NCI-H146 (cell line): ENCODE measurements at regions not wholly inside any gene's neighbourhood (a gene's known extent, or its start where the extent isn't known, plus 50 kb on each side); places are given as distances from the start of the nearest gene placed in this dataset.

ENCODE experiments used
- DNase-seq: peaks from one replicate; lab custom pipeline; 2025; lab: John Stamatoyannopoulos, UW

DNA sequence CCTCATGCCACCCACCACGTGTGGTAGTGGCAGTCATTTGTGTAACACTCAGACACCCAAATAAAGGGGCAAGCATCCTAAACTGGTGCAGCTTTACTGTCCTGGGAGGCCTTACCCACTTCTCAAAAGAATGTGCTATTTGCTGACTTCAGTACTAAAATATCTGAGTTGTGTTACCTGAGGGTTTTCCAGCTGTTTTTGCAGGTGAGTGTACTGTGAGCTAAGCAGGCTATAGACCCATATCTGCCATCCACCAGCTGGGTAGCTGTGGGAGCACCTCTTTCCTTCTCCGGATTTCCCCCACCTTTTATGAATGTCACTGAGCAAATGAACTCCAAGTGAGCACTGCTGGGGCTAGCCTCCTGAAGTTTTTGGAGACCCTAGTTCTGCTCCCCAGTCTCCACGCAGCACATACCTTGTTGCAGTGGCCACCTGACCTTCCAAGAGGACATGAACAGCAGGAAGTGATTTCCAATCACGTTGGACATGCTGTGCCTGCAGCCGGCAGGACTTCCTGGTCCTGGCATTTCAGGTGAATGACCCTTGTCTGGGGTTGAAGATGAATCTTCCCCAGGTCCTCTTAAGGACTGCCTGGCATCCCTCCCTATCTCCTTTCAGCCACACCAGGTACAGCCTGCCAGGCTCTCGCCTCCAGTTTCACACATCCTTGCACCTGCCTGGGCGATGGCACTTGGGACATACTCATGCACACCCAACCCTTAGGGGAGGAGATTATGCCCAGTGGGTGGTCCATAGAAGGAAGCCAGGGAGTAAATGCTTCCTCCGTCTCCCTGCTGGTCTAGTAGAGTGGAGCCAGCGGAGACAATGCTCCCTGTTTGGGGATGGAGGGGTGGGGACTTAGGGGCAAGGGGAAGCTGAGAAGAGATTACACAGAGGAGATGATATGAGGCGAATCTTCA lies 109.5 kb upstream of the SPATA13 start:
- DNase-seq, result peak; percentile 83

DNA sequence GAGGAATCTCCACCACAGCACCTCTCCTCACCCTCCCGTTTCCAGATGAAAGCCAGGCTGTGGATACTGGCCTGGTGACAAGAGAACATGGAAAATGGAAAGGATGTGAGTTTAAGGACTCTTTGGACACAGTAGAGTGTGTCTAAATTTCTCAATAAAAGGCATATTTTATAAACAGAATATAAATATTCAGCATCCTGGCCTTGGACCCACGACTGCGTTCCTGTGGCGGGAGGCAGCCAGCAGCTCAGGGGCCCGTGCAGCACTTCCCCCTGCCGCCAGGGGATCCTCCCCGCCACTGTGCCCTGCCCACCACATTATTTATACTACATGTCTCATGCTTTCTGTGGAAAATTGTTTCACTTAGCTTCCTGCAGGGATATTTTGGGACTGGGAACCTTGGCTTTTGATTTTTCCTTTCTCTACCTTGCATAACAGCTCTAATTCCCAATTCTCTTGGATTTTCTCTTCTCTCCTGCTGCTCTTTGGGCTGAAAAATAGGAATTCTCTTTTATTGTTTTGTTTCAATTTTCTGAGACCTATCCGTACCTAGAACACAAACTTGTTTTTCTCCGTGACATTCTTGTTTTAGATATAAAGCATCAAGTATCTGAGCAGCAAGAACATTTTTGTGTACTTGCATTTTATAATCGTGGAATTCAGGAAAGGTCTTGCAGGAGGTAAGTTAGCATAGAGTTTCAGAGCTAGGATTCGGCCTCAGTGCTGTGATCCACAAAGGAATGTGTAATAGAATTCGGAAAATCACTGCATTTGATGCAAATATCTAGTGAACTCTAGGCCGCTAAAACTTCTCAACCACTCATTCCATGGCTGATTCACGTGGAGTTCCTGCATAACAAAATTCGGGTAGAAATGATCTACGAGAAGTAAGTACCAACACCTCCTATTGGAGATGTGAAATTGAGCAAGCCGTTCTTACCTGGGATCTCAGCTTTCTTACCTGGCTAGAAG lies 107.7 kb upstream of the SPATA13 start:
- no peak for DNase-seq

DNA sequence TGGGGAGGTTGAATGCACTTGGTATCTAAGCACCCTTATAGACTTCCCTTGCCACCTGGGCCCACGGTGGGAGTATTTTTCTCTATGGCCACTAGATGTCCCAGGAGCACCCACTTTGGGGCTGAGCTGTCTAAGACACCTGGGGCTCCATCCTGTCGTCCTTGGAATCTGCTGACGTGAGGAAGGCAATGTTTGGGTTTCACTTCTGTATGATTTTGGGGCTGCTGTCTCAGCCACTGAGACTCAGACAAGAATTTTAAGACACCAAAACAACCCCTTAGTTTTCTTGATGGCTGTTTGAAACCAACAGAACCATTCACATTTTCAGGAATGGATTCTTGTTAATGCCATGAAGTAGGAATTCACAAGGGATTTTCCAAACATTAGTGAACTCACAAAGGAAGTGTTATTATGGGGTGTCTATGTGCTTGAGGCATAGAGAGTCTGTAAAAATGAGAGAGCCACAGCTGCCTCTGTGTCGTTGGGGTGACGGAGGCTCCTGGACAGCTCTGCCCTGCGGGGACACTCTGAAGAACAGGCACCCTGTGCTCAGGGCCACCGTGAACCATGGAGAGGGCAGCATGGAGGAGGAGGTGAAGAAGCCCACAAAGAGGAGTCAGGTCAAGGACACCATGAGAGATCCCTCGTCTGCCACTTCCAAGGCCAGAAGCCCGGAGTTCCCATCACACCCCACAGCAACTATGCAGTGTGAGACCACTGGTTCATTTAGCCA lies 106.8 kb upstream of the SPATA13 start:
- peak; percentile 75 for DNase-seq

DNA sequence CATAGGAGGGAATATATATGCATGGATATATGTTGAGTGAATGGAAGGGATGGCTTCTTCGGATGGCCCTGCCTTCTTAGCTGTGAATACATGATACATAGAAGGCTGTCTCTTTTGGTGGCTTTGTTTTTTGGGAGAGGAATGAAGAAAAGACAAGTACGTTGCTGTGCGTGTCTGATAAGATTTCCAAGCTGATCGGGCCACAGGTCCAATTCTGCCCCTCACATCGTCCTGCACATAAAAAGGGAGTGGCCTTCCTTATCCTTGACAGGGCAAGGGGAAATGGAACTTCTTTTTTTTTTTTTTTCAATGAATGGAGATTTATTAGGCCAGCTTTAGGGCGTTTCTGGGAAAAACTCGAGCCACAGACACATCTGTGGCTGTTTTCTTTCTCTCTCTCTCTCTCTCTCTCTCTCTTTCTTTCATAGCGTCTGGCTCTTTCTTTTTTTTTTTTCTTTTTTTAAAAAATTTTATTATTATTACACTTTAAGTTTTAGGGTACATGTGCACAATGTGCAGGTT lies 103.8 kb upstream of the SPATA13 start:
- DNase-seq, result no peak

DNA sequence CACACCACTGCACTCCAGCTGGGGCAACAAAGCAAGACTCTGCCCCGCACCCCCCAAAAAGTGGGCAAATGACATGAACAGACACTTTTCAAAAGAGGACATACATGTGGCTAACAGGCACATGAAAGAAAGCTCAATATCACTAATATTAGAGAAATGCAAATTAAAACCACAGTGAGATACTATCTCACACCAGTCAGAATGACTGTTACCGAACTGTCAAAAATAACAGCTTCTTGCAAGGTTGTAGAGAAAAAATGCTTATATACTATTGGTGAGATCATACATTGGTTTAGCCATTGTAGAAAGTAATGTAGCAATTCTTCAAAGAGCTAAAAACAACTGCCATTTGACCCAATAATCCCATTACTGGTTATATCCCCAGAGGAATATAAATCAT lies 99.5 kb upstream of the SPATA13 start:
- DNase-seq, result no peak

DNA sequence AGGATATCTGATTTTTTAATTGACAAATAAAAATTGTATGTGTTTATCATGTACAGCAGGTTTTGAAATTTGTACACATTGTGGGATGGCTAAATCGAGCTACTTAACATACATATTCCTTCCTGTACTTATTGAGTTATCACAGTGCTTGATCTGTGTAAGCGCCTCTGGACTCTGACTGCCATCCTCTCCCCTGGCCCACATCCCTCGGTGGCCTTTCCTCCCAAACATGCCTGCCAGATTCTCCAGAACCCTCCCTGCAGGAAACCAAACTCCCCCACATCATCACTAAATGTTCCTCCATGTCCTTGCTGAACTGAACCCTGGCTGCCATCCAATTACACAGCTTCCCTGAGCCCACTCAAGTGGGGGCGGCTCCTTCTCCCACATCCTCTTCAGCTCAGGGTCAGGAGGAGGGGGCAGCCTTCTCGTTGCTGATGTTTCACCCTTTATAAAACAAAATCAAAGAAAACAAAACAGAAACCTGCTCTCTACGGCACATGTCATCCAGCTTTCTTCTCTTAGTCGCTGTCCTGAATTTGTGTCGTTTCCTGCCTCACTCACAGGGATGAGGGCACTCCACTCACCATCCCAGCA lies 97.1 kb upstream of the SPATA13 start:
- DNase-seq, result no peak

DNA sequence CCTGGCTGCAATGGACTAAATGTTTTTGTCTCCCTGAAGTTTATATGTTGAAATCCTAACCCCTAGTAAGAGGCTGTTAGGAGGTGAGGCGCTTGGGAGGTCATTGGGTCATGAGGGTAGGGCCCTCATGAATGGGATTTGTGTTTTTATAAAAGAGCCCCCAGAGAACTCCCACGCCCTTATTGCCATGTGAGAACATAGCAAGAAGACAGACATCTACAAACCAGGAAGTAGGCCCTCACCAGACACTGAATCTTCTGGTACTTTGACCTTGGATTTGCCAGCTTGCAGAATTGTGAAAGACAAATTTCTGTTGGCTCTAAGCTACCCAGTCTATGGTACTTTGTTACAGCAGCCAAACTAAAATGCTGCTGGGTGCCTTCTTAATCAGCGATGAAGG lies 96.1 kb upstream of the SPATA13 start:
- DNase-seq, result no peak

DNA sequence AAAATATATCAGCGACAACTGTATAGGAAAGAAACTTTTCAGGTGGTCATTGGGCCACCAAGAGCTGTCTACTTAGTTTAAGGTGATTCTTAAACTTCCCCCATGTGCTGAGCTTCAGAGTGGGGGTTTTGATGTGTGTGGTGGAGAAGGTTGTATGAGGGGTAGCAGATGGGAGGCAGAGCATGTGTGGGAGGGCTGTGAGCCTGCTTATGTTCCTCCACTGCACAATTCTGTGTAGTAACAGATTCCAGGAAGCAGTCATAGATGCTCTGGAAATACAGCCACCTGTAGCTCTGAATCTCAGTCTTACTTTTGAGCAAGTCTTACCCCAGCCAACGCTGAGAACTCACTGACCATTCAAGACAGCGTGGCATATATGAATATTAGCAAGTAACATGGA lies 95.3 kb upstream of the SPATA13 start:
- DNase-seq, result no peak

DNA sequence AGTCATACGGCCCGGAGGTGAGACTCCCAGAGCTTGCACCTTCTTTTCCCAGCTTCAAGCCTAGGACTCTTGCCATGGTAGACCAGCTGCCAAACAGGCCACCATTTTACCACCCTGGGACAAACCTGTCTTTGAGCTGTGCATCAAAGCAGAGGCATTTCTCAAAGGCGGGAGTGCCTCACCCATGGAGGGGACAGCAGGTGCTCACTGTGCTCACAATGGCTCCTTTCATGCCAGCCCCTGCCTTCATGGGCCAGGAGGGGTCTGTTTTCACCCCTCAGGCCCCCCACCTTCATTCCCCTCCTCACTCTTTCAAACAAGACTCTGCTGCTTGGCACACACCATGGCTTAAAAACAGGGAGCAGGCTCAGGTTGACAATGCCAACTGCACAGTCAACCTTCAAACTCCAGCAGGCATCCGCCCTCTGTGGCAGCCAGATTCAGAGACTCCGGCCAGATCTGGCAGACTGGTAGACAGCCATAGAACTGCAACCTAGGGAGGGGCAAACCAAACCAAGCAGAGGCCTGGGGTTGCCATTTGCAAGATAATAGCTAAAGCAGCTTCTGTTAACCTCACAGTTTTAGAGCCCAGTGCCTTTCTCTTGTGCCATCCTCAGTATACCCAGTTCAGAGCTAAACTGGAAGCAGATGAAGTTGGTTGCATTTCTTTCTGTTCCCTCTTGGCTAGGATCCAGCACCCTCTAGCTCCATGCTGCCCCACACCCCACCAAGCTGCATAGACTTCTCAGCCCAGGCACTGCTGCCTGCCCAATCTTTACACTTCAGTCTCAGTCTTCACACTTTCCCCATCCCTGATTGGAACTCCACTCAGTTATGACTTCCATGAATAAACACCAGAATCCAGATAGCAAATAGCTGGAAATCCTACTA lies 93.9 kb upstream of the SPATA13 start:
- no peak for DNase-seq

DNA sequence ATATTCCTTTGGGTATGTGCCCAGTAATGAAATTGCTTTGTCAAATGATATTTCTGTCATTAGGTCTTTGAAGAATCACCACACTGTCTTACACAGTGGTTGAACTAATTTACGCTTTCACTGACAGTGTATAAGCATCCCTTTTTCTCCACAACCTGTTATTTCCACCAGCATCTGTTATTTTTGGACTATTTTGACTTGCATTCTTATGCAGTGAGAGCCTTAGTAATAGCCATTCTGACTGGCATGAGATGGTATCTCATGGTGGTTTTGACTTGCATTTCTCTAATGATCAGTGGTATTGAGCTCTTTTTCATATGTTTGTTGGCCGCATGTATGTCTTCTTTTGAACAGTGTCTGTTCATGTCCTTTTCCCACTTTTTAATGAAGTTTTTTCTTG lies 92.0 kb upstream of the SPATA13 start:
- DNase-seq, result no peak

DNA sequence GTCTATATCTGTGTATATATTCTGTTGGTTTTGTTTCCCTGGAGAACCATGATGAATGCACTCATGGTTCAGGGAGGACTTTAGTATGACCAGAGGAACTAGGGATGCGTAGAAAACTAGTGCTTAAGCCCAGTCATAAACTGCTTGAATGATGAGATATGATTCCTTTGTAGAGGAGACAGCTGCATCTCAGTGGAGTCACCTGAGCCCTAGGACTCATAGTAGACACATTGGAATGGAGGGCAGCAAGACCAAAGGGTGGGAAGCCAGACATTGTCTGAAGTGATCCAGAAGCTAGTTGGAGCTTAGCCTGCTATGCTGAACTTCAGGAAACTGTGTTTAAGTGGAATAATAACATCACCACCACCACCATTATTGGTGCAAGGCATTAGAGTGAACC lies 89.5 kb upstream of the SPATA13 start:
- no peak for DNase-seq

DNA sequence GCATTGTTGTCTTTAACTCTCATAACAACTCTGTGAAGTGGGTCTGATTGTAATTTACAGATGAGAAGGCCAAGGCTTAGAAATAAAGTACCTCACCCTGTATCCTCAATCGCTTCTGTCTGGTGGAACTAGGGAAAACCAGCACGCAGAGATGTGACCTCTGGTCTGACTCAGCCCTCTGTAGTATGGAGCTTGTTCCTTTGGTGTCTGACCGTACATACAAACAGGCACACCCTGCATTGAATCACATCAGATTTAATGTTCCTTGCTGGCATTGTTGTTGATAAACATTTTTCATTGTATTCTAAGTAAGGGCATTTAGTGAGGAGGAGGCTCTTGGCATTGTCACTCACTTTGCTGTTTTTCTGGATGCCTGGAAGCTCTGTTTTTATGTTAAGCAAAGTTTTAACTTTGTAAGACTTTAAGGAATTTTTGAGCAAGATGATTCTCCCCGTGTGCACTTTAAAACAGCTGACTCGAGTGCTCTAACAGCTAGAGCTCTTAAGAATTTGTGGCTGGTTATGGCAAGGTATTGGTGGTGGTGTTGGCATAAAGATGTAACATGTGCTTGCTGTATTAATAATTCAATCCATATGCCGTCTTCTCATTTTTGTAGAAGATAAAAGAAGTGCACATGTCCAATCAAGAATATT lies 89.0 kb upstream of the SPATA13 start:
- no peak for DNase-seq

DNA sequence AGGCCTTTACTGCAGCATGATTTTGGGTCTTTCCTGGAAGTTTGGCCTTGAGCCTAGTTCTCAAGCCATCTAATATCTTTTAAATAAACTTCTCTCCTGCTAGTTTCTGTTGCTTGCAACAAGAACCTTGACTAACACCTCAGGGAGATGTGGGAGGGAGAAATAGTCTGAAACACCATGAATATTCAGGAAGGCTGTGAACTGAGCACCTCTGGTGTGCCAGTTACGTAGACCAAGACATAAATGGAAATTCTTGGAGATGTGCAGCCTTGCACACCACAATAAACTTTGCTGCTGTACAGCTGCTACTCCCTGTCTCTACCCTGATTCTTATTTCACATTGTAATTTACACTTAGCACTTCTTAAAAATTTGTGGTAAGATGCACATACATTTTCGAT lies 86.9 kb upstream of the SPATA13 start:
- DNase-seq, result no peak

DNA sequence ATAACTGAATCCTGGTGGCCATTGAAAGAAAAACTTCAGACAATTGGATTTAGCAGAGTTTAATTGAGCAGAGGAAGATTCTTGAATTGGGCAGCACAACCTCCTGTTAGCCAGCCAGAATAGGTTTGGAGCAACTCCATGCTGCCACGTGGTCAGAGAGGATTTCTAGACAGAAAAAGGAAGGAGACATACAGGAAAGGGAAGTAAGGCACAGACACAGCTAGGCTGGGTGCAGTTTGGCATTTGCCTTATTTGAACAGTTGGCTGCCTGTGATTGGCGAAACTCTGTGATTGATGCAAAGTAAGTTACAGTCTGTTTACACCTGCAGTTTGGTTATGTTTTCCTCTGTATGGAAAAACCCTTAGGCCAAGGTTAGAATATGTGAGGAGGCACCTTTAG lies 85.8 kb upstream of the SPATA13 start:
- no peak for DNase-seq

DNA sequence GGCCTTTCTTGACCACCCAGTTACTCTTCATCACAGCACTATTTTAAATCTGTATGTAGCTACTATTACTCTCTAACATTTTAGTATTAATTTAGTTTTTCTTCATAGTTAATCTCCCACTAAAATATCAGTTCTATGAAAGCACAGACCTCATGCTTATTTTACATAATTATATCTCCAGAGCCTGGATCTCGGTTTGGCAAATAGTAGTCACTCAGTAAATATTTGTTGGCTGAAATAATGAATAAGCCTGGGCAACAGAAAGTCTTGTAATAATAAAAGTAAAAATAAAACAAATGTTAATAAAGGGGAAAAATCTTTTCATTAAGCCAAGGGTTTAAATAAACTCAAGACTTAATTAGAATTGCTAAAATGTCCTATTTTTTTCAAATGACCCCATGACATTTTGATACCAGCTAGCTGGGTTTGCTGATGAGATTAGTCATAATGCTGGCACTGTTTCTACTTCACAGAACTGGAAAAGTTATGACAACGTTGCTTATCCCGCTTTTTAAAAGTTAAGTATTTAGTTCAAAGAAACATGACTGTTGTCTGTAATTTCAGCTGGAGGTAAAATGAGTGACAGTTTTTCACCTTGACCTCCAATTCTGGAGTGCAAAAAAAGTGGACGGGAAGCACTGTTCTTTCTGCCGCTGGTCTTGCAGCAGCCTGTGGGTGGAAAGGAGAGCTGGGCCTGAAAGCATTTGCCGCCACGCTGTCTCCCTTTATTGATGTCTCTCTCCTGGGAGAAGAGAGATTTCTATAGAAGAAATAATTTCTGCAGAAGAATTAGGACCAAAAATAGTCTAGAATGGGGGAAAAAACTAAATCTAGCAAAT lies 85.2 kb upstream of the SPATA13 start:
- DNase-seq, result no peak

DNA sequence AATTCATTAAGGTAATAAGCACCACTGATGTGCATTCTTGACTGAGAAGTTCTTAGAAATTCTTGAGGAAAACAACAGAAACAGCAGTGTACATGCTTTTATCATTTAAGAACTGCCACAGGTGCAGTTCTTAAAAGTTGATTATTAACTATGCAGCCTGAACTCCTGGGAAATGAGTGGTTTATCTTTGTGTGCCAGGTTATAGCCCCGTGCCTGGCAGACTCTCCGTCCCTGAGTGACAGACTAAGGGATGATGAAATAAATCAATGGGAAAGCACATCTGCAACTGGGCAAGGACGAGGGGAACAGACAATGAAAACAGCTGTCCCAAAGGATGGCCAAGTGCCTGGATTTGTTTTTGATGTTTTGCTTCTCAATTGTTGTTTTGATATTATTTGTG lies 84.4 kb upstream of the SPATA13 start:
- no peak for DNase-seq

DNA sequence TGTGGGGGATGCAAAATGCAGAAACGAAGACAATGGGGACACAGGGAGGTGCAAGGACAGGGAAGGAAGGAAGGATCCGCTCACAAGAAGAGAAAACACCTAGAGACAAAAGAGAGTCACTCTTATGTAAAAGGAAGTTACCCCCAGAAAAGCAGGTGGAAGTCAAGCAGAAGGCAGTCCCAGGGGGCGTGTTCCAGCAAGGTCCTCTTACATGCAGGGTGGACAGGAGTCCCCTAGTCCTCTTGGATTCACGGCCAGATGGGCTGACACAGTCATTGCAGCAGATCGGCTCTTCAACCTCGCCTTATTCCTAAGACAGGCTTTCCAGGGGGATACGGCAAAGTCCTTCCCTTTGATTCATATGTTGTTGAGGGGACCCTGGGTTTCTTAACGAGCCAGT lies 83.9 kb upstream of the SPATA13 start:
- DNase-seq, result no peak

DNA sequence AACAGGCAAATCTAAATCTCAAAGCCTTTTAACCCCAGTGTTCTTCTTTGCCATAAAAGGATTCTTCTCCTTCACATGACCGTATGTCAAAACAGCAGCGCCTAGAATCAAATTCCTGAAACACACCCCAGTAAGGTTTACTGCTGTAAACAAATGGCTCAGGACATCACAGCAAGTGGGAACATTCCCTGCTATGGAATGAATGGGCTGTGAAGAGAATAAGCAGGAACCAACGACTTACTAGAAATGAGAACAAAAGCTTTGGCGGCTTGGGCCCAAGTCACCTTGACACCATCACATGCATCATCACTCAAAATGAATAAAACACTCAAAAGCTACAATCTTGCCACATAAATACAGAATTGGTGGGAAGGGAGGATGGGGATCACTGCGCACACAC lies 80.4 kb upstream of the SPATA13 start:
- no peak for DNase-seq

DNA sequence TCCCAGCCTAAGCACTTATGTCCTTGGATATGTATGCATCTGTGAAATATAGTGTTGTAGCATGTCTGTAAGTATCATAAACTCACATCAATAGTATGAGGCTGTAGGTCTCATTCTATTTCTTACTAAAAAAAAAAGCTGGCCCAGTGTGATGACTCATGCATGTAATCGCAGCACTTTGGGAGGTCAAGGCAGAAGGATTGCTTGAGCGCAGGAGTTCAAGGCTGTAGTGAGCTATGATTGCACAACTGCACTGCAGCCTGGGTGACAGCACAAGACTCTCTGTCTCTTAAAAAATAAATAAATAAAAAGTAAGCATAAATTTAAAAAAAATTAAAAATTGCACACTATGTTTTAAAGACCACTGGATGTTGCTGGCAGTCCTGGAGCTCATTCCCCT lies 79.1 kb upstream of the SPATA13 start:
- DNase-seq, result no peak
